Cardiac fibroblast (primary cell): ENCODE measurements at regions not wholly inside any gene's neighbourhood (a gene's known extent, or its start where the extent isn't known, plus 50 kb on each side); places are given as distances from the start of the nearest gene placed in this dataset.

Experiments
- DNase-seq, 2 donors: peaks; one replicate each; pipeline versions ENCODE4 v3.0.0 to v3.0.0-alpha.2; 2010; ENCODE audit warnings: low read depth in 2 of 2
- H3K4me3 ChIP-seq, 2 donors: replicated peaks in 1 of 2; 1 replicate in 1 of 2; 2 replicates in 1 of 2; pipeline ENCODE4 v1.5.1; 2011; ENCODE audit warnings: low read depth in 2 of 2, low read length in 2 of 2, mild to moderate bottlenecking in 2 of 2, moderate library complexity in 1 of 2
- CTCF ChIP-seq: IDR thresholded peaks from one replicate; pipeline ENCODE4 v1.5.1; 2011; ENCODE audit warnings: low read depth, mild to moderate bottlenecking, low read length, inconsistent platforms

DNA sequence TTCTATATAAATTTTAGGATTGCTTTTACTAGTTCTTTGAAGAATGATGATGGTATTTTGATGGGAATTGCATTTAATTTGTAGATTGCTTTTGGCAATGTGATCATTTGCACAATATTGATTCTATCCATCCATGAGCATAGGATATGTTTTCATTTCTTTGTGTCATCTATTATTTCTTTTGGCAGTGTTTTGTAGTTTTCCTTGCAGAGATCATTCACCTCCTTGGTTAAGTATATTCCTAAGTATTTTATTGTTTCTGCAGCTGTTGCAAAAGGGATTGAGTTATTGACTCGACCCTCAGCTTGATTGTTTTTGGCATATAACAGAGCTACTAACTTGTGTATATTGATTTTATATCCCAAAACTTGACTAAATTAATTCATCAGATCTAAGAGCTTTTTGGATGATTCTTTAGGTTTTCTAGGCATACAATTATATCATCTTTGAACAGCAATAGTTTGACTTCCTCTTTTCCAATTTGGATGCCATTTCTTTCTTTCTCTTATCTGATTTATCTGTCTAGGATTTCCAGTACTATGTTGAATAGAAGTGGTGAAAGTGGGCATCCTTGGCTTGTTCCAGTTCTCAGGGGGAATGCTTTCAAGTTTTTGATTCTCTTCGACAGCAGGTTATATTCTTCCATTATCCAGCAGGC is 668.1 kb downstream of the SLC16A7 start:
- no peak for TF ChIP-seq CTCF
- no peak overlapping the region for H3K4me3 ChIP-seq

DNA sequence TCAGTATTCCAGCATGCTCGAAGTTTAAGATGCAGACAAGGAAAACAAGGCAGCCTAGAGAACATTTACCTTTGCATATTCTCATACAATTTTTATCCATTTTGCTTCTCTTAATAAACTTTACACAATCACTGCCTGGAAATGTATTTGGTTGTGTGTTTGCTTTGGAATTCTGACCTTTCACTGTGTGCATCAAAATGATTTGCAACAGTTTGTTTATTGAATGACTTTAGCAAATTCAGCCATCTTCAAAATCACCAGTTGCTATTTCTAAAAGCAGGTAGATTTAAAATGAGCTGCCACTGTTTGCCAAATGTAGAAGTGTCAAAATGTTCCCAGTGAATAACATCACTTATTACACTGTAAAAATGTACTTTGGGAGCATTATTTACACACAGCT is 669.9 kb downstream of the SLC16A7 start:
- H3K4me3 ChIP-seq: no peak overlapping the region
- TF ChIP-seq CTCF: no peak
- DNase-seq: no peak

More for the DNA sequence above, 668.1 kb downstream of the SLC16A7 start:
- DNase-seq: no peak

GRCh38 chr12:60266381-60266852 is 670.6 kb downstream of the SLC16A7 start:
- peak; percentile 45 to 84 for DNase-seq
- no peak overlapping the region for H3K4me3 ChIP-seq
- no peak for TF ChIP-seq CTCF

DNA sequence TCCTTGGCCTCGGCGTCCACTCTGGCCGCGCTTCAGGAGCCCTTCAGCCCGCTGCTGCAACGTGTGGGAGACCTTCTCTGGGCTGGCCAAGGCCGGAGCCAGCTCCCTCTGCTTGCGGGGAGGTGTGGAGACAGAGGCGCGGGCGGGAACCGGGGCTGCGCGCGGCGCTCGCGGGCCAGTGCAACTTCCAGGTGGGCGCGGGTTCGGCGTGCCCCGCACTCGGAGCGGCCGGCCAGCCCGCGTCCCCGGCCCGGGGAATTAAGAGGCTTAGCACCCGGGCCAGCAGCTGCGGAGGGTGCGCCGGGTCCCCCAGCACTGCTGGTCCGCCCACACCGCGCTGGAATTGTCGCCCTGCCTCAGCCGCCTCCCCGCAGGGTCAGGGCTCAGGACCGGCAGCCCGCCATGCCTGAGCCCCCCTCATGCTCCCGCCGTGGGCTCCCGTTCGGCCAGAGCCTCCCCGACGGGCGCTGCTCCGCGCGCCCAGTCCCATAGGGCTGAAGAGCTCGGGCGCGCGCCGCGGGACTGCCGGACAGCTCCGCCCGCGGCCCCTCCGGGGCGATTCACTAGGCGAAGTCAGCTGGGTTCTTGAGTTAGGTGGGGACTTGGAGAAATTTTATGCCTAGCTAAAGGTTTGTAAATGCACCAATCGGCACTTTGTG is 673.9 kb downstream of the SLC16A7 start:
- no peak overlapping the region for H3K4me3 ChIP-seq
- no peak for DNase-seq
- TF ChIP-seq CTCF: no peak

DNA sequence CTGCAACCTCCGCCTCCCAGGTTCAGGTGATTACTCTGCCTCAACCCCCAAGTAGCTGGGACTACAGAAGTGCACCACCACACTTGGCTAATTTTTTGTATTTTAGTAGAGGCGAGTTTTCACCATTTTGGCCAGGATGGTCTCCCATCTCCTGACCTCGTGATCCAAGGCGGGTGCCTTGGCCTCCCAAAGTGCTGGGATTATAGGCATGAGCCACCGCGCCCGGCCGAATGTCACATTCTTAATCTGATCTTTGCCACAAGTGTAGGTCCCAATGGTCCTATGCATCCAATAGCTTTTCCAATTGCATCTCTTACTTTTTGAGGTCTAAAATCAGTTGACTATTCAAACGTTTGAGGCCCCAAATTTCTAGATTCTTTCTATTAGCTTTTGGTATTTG is 676.0 kb downstream of the SLC16A7 start:
- no peak for TF ChIP-seq CTCF
- no peak overlapping the region for H3K4me3 ChIP-seq
- DNase-seq: no peak

- H3K4me3 ChIP-seq: no peak overlapping the region
- no peak for DNase-seq
- no peak for TF ChIP-seq CTCF
Observed at GRCh38 chr12:60278209-60278608, 682.4 kb downstream of the SLC16A7 start.
